MG63 (cell line): ENCODE measurements at regions not wholly inside any gene's neighbourhood (a gene's known extent, or its start where the extent isn't known, plus 50 kb on each side); places are given as distances from the start of the nearest gene placed in this dataset.

Experiments
- DNase-seq: peaks from one replicate; pipeline ENCODE4 v3.0.0-alpha.2; 2020
- H3K27me3 ChIP-seq: fragments of 250-450 bp; sonication (Bioruptor Pico); 2 replicates; pipeline ENCODE4 v1.5.1; 2020; ENCODE audit warnings: mild to moderate bottlenecking, moderate library complexity
- H3K36me3 ChIP-seq: fragments of 250-450 bp; sonication (Bioruptor Pico); 2 replicates; pipeline ENCODE4 v1.5.1; 2020; ENCODE audit warnings: mild to moderate bottlenecking, moderate library complexity
- H3K4me3 ChIP-seq: fragments of 250-450 bp; sonication (Bioruptor Pico); 2 replicates; pipeline ENCODE4 v1.5.1; 2020; ENCODE audit warnings: mild to moderate bottlenecking, moderate library complexity
- H3K9me3 ChIP-seq: fragments of 250-450 bp; sonication (Bioruptor Pico); 2 replicates; pipeline ENCODE4 v1.5.1; 2020; ENCODE audit warnings: mild to moderate bottlenecking, moderate library complexity

- no peak for DNase-seq
- H3K27me3 ChIP-seq, result no peaks in the 10 kb centered on the region
- H3K36me3 ChIP-seq, result no peaks in the 10 kb centered on the region
- no peaks in the 10 kb centered on the region for H3K9me3 ChIP-seq
- no peak overlapping the region for H3K4me3 ChIP-seq
Observed at GRCh38 chr10:130357226-130357625, 221.0 kb downstream of the GLRX3 start.

- H3K9me3 ChIP-seq, result no peaks in the 10 kb centered on the region
- no peaks in the 10 kb centered on the region for H3K36me3 ChIP-seq
Observed at GRCh38 chr10:130357951-130358350, 221.8 kb downstream of the GLRX3 start.

GRCh38 chr10:130358981-130359650 lies 222.9 kb downstream of the GLRX3 start:
- no peaks in the 10 kb centered on the region for H3K27me3 ChIP-seq
- H3K36me3 ChIP-seq, result no peaks in the 10 kb centered on the region
- no peaks in the 10 kb centered on the region for H3K9me3 ChIP-seq
- no peak for DNase-seq
- no peak overlapping the region for H3K4me3 ChIP-seq

More at GRCh38 chr10:130357951-130358350, 221.8 kb downstream of the GLRX3 start:
- no peak for DNase-seq
- no peaks in the 10 kb centered on the region for H3K27me3 ChIP-seq
- H3K4me3 ChIP-seq, result no peak overlapping the region

GRCh38 chr10:130359711-130360110 lies 223.5 kb downstream of the GLRX3 start:
- no peak for DNase-seq
- H3K4me3 ChIP-seq, result no peak overlapping the region
- H3K27me3 ChIP-seq, result no peaks in the 10 kb centered on the region
- no peaks in the 10 kb centered on the region for H3K9me3 ChIP-seq
- H3K36me3 ChIP-seq, result no peaks in the 10 kb centered on the region

- no peaks in the 10 kb centered on the region for H3K9me3 ChIP-seq
- no peaks in the 10 kb centered on the region for H3K36me3 ChIP-seq
- no peak for DNase-seq
Observed at GRCh38 chr10:130360826-130361311, 224.7 kb downstream of the GLRX3 start.

GRCh38 chr10:130361351-130362105 lies 225.3 kb downstream of the GLRX3 start:
- H3K4me3 ChIP-seq, result no peak overlapping the region
- no peaks in the 10 kb centered on the region for H3K9me3 ChIP-seq

More at GRCh38 chr10:130360826-130361311, 224.7 kb downstream of the GLRX3 start:
- Histone ChIP-seq H3K27me3 (no peaks in the 10 kb centered on the region), H3K4me3 (no peak overlapping the region)

GRCh38 chr10:130362308-130362761 lies 226.1 kb downstream of the GLRX3 start:
- no peak for DNase-seq
- no peaks in the 10 kb centered on the region for H3K36me3 ChIP-seq
- H3K27me3 ChIP-seq, result no peaks in the 10 kb centered on the region
- no peaks in the 10 kb centered on the region for H3K9me3 ChIP-seq
- H3K4me3 ChIP-seq, result no peak overlapping the region

More at GRCh38 chr10:130361351-130362105, 225.3 kb downstream of the GLRX3 start:
- Histone ChIP-seq H3K36me3 (no peaks in the 10 kb centered on the region), H3K27me3 (no peaks in the 10 kb centered on the region)
- DNase-seq, result no peak

- Histone ChIP-seq H3K27me3 (no peaks in the 10 kb centered on the region), H3K4me3 (no peak overlapping the region), H3K9me3 (no peaks in the 10 kb centered on the region), H3K36me3 (no peaks in the 10 kb centered on the region)
- DNase-seq, result no peak
Observed at GRCh38 chr10:130363051-130363450, 226.9 kb downstream of the GLRX3 start.

GRCh38 chr10:130363899-130364445 lies 227.8 kb downstream of the GLRX3 start:
- H3K27me3 ChIP-seq, result no peaks in the 10 kb centered on the region
- no peaks in the 10 kb centered on the region for H3K9me3 ChIP-seq
- no peaks in the 10 kb centered on the region for H3K36me3 ChIP-seq
- no peak for DNase-seq
- H3K4me3 ChIP-seq, result no peak overlapping the region

- H3K4me3 ChIP-seq, result no peak overlapping the region
- no peaks in the 10 kb centered on the region for H3K9me3 ChIP-seq
- DNase-seq, result no peak
Observed at GRCh38 chr10:130364631-130365411, 228.6 kb downstream of the GLRX3 start.

GRCh38 chr10:130368761-130369560 lies 232.8 kb downstream of the GLRX3 start:
- Histone ChIP-seq H3K36me3 (no peaks in the 10 kb centered on the region), H3K4me3 (no peak overlapping the region), H3K9me3 (no peaks in the 10 kb centered on the region), H3K27me3 (no peaks in the 10 kb centered on the region)
- DNase-seq, result no peak

More at GRCh38 chr10:130364631-130365411, 228.6 kb downstream of the GLRX3 start:
- Histone ChIP-seq H3K36me3 (no peaks in the 10 kb centered on the region), H3K27me3 (no peaks in the 10 kb centered on the region)

GRCh38 chr10:130369645-130370381 lies 233.6 kb downstream of the GLRX3 start:
- DNase-seq, result no peak
- Histone ChIP-seq H3K4me3 (no peak overlapping the region), H3K27me3 (no peaks in the 10 kb centered on the region), H3K36me3 (no peaks in the 10 kb centered on the region), H3K9me3 (no peaks in the 10 kb centered on the region)

- Histone ChIP-seq H3K27me3 (no peaks in the 10 kb centered on the region), H3K36me3 (no peaks in the 10 kb centered on the region), H3K4me3 (no peak overlapping the region), H3K9me3 (no peaks in the 10 kb centered on the region)
- no peak for DNase-seq
Observed at GRCh38 chr10:130370721-130371120, 234.5 kb downstream of the GLRX3 start.

- H3K36me3 ChIP-seq, result no peaks in the 10 kb centered on the region
- DNase-seq, result no peak
- H3K4me3 ChIP-seq, result no peak overlapping the region
- H3K27me3 ChIP-seq, result no peaks in the 10 kb centered on the region
- no peaks in the 10 kb centered on the region for H3K9me3 ChIP-seq
Observed at GRCh38 chr10:130371156-130371555, 235.0 kb downstream of the GLRX3 start.

- Histone ChIP-seq H3K4me3 (no peak overlapping the region), H3K36me3 (no peaks in the 10 kb centered on the region), H3K27me3 (no peaks in the 10 kb centered on the region), H3K9me3 (no peaks in the 10 kb centered on the region)
- no peak for DNase-seq
Observed at GRCh38 chr10:130371666-130372065, 235.5 kb downstream of the GLRX3 start.
